ENCODE measurements at regions not wholly inside any gene's neighbourhood (a gene's known extent, or its start where the extent isn't known, plus 50 kb on each side); places are given as distances from the start of the nearest gene placed in this dataset.

GRCh38 chr7:3201306-3201705, 99.7 kb upstream of the SDK1 start:
- no peak for TF ChIP-seq CTCF (IDR thresholded peaks at IDR 0.05)
- TF ChIP-seq POLR2A (IDR thresholded peaks at IDR 0.05) = no peak
- TF ChIP-seq EP300 (IDR thresholded peaks at IDR 0.05) = no peak
